IMR-90 (cell line): ENCODE measurements at regions not wholly inside any gene's neighbourhood (a gene's known extent, or its start where the extent isn't known, plus 50 kb on each side); places are given as distances from the start of the nearest gene placed in this dataset.

ENCODE experiments used
- CEBPB ChIP-seq: IDR thresholded peaks from 2 replicates; pipeline ENCODE4 v1.6.1; 2012; ENCODE audit warnings: low read depth, low read length, improper control_type of control experiment
- CHD1 ChIP-seq: IDR thresholded peaks from 2 replicates; pipeline ENCODE4 v1.6.1; 2012; ENCODE audit warnings: low read depth, low read length, improper control_type of control experiment
- CTCF ChIP-seq: conservative IDR thresholded peaks from 2 replicates; pipeline ENCODE4 v1.5.1; 2012; ENCODE audit warnings: mild to moderate bottlenecking, low read depth, low read length, improper control_type of control experiment
- ELK1 ChIP-seq: fragments of 150-350 bp; IDR thresholded peaks from 2 replicates; pipeline ENCODE4 v1.6.1; 2016; ENCODE audit warnings: low read depth, mild to moderate bottlenecking, low read length, moderate library complexity, borderline replicate concordance
- MAFK ChIP-seq: IDR thresholded peaks from 2 replicates; pipeline ENCODE4 v1.6.1; 2012; ENCODE audit warnings: low read depth, low read length, improper control_type of control experiment
- MAZ ChIP-seq: IDR thresholded peaks from 2 replicates; pipeline ENCODE4 v1.6.1; 2012; ENCODE audit warnings: low read depth, mild to moderate bottlenecking, low read length, improper control_type of control experiment, moderate library complexity, borderline replicate concordance
- MXI1 ChIP-seq: IDR thresholded peaks from 2 replicates; pipeline ENCODE4 v1.6.1; 2012; ENCODE audit warnings: low read depth, mild to moderate bottlenecking, low read length, moderate library complexity, borderline replicate concordance
- NFE2L2 ChIP-seq: fragments of 150-350 bp; IDR thresholded peaks from 2 replicates; pipeline ENCODE4 v1.6.1; 2016; ENCODE audit warnings: low read depth, mild to moderate bottlenecking, low read length
- POLR2A ChIP-seq: IDR thresholded peaks from 2 replicates; pipeline ENCODE4 v1.6.1; 2012; ENCODE audit warnings: mild to moderate bottlenecking, low read depth, low read length
- RCOR1 ChIP-seq: IDR thresholded peaks from 2 replicates; pipeline ENCODE4 v1.6.1; 2012; ENCODE audit warnings: mild to moderate bottlenecking, low read length, improper control_type of control experiment; ENCODE audit not compliant: insufficient replicate concordance
- USF2 ChIP-seq: fragments of 150-350 bp; IDR thresholded peaks from 2 replicates; pipeline ENCODE4 v1.6.1; 2017; ENCODE audit warnings: mild to moderate bottlenecking, antibody characterized with exemption, low read length, low read depth

- TF ChIP-seq CTCF = no peak
- no peak for TF ChIP-seq POLR2A
- no peak for TF ChIP-seq CEBPB
- no peak for TF ChIP-seq NFE2L2
- no peak for TF ChIP-seq MAZ
- TF ChIP-seq MAFK = no peak
- no peak for TF ChIP-seq ELK1
- TF ChIP-seq USF2 = no peak
- TF ChIP-seq CHD1 = no peak
- no peak for TF ChIP-seq RCOR1
- no peak for TF ChIP-seq MXI1
Observed at GRCh38 chr11:28482666-28483065, 374.5 kb downstream of the METTL15 start.
